ENCODE measurements at regions not wholly inside any gene's neighbourhood (a gene's known extent, or its start where the extent isn't known, plus 50 kb on each side); places are given as distances from the start of the nearest gene placed in this dataset.

DNA sequence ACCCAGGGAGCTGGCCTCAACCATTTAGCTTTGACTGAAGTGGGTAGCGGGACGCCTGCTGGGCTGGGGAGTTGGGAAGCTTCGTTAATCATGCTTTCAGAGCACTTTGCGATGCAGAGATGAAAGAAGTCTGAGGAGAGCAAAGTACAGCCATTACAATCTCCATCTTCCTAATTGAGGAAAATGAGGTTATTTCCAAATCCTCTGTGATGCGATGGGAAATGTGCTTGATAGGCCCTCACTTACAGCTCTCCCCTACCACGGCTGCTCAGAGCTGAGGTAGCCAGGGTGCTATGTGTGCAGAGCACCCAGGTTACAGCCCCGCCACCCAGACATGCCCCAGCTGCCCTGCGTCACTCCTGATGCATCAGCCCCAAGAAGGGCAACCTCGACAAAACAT lies 326.5 kb upstream of the KLHL29 start:
- no peak for ATAC-seq (ENCODE audit: insufficient read depth, low read depth)
- TF ChIP-seq EZH2 (IDR thresholded peaks at IDR 0.05; ENCODE audit: borderline replicate concordance, low read depth, low read length, severe bottlenecking) (no peak), CTCF (IDR thresholded peaks at IDR 0.05; ENCODE audit: borderline replicate concordance, extremely low read depth, low read length, poor library complexity, severe bottlenecking) (no peak)
- Histone ChIP-seq H2AFZ (ENCODE audit: low read depth, low read length) (no peak overlapping the region), H3K4me3 (ENCODE audit: low read depth in 1 of 2, low read length in 2 of 2) (no peak overlapping the region), H3K9me3 (ENCODE audit: insufficient read depth, low read length, severe bottlenecking) (no peaks in the 10 kb centered on the region), H4K20me1 (ENCODE audit: insufficient read depth, low read length) (no peaks in the 10 kb centered on the region), H3K27me3 (ENCODE audit: insufficient read depth, low read length, poor library complexity) (no peaks in the 10 kb centered on the region), H3K4me1 (ENCODE audit: insufficient read depth, low read length) (no peaks in the 10 kb centered on the region), H3K4me2 (ENCODE audit: insufficient read depth, low read length) (no peak overlapping the region), H3K36me3 (ENCODE audit: insufficient read depth, low read length) (no peaks in the 10 kb centered on the region), H3K9ac (ENCODE audit: low read depth, low read length) (no peak overlapping the region), H3K27ac (ENCODE audit: low read length) (no peak overlapping the region), H3K79me2 (ENCODE audit: insufficient read depth, low read length) (no peaks in the 10 kb centered on the region)
- DNase-seq: no peak

DNA sequence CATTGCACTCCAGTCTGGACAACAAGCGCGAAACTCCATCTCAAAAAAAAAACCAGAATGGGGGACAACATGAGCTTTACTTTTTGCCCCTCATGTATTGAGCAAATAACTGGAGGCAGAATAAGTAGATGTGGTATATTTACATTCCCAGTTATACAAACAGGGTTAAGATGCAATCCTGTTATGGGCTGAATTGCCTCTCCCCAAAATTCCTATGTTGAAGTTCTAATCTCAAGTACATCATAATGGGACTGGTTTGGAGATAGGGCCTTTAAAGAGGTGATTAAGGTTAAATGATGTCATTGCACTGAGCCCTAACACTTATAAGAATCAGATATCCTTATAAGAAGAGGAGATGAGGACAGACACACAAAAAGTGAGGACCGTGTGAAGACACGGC lies 319.8 kb upstream of the KLHL29 start:
- H3K9me3 ChIP-seq (ENCODE audit: insufficient read depth, low read length, severe bottlenecking): no peaks in the 10 kb centered on the region
- H3K27me3 ChIP-seq (ENCODE audit: insufficient read depth, low read length, poor library complexity): no peaks in the 10 kb centered on the region
- H3K36me3 ChIP-seq (ENCODE audit: insufficient read depth, low read length): no peaks in the 10 kb centered on the region
- no peak overlapping the region for H3K4me3 ChIP-seq (ENCODE audit: low read depth in 1 of 2, low read length in 2 of 2)
- no peaks in the 10 kb centered on the region for H4K20me1 ChIP-seq (ENCODE audit: insufficient read depth, low read length)
- DNase-seq: no peak
- H2AFZ ChIP-seq (ENCODE audit: low read depth, low read length): no peak overlapping the region
- no peak overlapping the region for H3K4me2 ChIP-seq (ENCODE audit: insufficient read depth, low read length)
- H3K4me1 ChIP-seq (ENCODE audit: insufficient read depth, low read length): no peaks in the 10 kb centered on the region
- no peak for TF ChIP-seq EZH2 (IDR thresholded peaks at IDR 0.05; ENCODE audit: borderline replicate concordance, low read depth, low read length, severe bottlenecking)
- TF ChIP-seq CTCF (IDR thresholded peaks at IDR 0.05; ENCODE audit: borderline replicate concordance, extremely low read depth, low read length, poor library complexity, severe bottlenecking): no peak
- no peaks in the 10 kb centered on the region for H3K79me2 ChIP-seq (ENCODE audit: insufficient read depth, low read length)
- no peak overlapping the region for H3K9ac ChIP-seq (ENCODE audit: low read depth, low read length)
- no peak overlapping the region for H3K27ac ChIP-seq (ENCODE audit: low read length)
- ATAC-seq (ENCODE audit: insufficient read depth, low read depth): no peak

- TF ChIP-seq CTCF (IDR thresholded peaks at IDR 0.05; ENCODE audit: borderline replicate concordance, extremely low read depth, low read length, poor library complexity, severe bottlenecking): no peak
- no peak for TF ChIP-seq EZH2 (IDR thresholded peaks at IDR 0.05; ENCODE audit: borderline replicate concordance, low read depth, low read length, severe bottlenecking)
- Histone ChIP-seq H3K27ac (ENCODE audit: low read length) (no peak overlapping the region), H3K36me3 (ENCODE audit: insufficient read depth, low read length) (no peaks in the 10 kb centered on the region), H3K27me3 (ENCODE audit: insufficient read depth, low read length, poor library complexity) (no peaks in the 10 kb centered on the region), H3K4me3 (ENCODE audit: low read depth in 1 of 2, low read length in 2 of 2) (no peak overlapping the region), H3K79me2 (ENCODE audit: insufficient read depth, low read length) (no peaks in the 10 kb centered on the region), H3K4me2 (ENCODE audit: insufficient read depth, low read length) (no peak overlapping the region), H3K9ac (ENCODE audit: low read depth, low read length) (no peak overlapping the region), H2AFZ (ENCODE audit: low read depth, low read length) (no peak overlapping the region), H3K9me3 (ENCODE audit: insufficient read depth, low read length, severe bottlenecking) (no peaks in the 10 kb centered on the region), H4K20me1 (ENCODE audit: insufficient read depth, low read length) (no peaks in the 10 kb centered on the region), H3K4me1 (ENCODE audit: insufficient read depth, low read length) (no peaks in the 10 kb centered on the region)
- DNase-seq: no peak
- ATAC-seq (ENCODE audit: insufficient read depth, low read depth): no peak
Observed at GRCh38 chr2:23065936-23066335, 319.0 kb upstream of the KLHL29 start.

DNA sequence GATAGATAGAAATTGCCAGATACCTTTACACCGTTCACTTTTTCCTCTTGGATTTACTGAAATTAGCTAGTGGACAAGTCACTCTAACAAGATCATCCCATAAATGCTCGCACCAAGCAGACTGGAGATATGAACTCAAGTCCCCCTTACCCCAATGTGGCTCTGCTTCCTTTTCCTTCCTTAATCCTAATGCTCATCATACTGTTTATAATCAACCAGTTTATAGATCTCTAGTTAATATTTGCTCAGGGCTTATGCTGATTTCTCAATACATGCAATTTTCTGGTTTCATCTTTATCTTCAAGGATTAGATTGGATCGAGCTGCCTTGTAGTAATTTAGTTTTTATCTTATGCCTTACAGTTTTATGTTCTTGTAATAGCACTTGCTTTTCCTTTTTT lies 318.3 kb upstream of the KLHL29 start:
- Histone ChIP-seq H3K4me3 (ENCODE audit: low read depth in 1 of 2, low read length in 2 of 2) (no peak overlapping the region), H3K4me2 (ENCODE audit: insufficient read depth, low read length) (no peak overlapping the region), H3K9me3 (ENCODE audit: insufficient read depth, low read length, severe bottlenecking) (no peaks in the 10 kb centered on the region), H3K27me3 (ENCODE audit: insufficient read depth, low read length, poor library complexity) (no peaks in the 10 kb centered on the region), H3K9ac (ENCODE audit: low read depth, low read length) (no peak overlapping the region), H2AFZ (ENCODE audit: low read depth, low read length) (no peak overlapping the region), H4K20me1 (ENCODE audit: insufficient read depth, low read length) (no peaks in the 10 kb centered on the region), H3K36me3 (ENCODE audit: insufficient read depth, low read length) (no peaks in the 10 kb centered on the region), H3K27ac (ENCODE audit: low read length) (no peak overlapping the region), H3K79me2 (ENCODE audit: insufficient read depth, low read length) (no peaks in the 10 kb centered on the region), H3K4me1 (ENCODE audit: insufficient read depth, low read length) (no peaks in the 10 kb centered on the region)
- no peak for TF ChIP-seq EZH2 (IDR thresholded peaks at IDR 0.05; ENCODE audit: borderline replicate concordance, low read depth, low read length, severe bottlenecking)
- no peak for TF ChIP-seq CTCF (IDR thresholded peaks at IDR 0.05; ENCODE audit: borderline replicate concordance, extremely low read depth, low read length, poor library complexity, severe bottlenecking)
- DNase-seq: no peak
- no peak for ATAC-seq (ENCODE audit: insufficient read depth, low read depth)

Data from DND-41 (cell line).